Muscle layer of colon (tissue), 2 donors: ENCODE measurements at regions not wholly inside any gene's neighbourhood (a gene's known extent, or its start where the extent isn't known, plus 50 kb on each side); places are given as distances from the start of the nearest gene placed in this dataset.

Experiments
- H3K27ac ChIP-seq: one replicate; pipeline ENCODE4 v1.7.0; 2013; ENCODE audit warnings: low read depth, mild to moderate bottlenecking, low read length, moderate library complexity
- H3K27me3 ChIP-seq, 2 donors: one replicate each; pipeline ENCODE4 v1.7.0; 2013; ENCODE audit warnings: low read length in 2 of 2, mild to moderate bottlenecking in 2 of 2; ENCODE audit not compliant: insufficient read depth in 2 of 2, control insufficient read depth in 1 of 2
- H3K36me3 ChIP-seq: one replicate; pipeline ENCODE4 v1.7.0; 2013; ENCODE audit warnings: mild to moderate bottlenecking, low read length; ENCODE audit not compliant: insufficient read depth
- H3K4me1 ChIP-seq: one replicate; pipeline ENCODE4 v1.7.0; 2013; ENCODE audit warnings: mild to moderate bottlenecking, low read length; ENCODE audit not compliant: insufficient read depth
- H3K4me3 ChIP-seq, 2 donors: one replicate each; pipeline ENCODE4 v1.7.0; 2013; ENCODE audit warnings: low read length in 2 of 2, low read depth in 1 of 2, mild to moderate bottlenecking in 1 of 2, moderate library complexity in 1 of 2
- H3K9ac ChIP-seq: one replicate; pipeline ENCODE4 v1.7.0; 2013; ENCODE audit warnings: low read length
- H3K9me3 ChIP-seq: one replicate; pipeline ENCODE4 v1.7.0; 2013; ENCODE audit warnings: mild to moderate bottlenecking, low read length
- donor health status: abdominal sarcoma.
- donor health status: Adenocarcinoma of cecum.

DNA sequence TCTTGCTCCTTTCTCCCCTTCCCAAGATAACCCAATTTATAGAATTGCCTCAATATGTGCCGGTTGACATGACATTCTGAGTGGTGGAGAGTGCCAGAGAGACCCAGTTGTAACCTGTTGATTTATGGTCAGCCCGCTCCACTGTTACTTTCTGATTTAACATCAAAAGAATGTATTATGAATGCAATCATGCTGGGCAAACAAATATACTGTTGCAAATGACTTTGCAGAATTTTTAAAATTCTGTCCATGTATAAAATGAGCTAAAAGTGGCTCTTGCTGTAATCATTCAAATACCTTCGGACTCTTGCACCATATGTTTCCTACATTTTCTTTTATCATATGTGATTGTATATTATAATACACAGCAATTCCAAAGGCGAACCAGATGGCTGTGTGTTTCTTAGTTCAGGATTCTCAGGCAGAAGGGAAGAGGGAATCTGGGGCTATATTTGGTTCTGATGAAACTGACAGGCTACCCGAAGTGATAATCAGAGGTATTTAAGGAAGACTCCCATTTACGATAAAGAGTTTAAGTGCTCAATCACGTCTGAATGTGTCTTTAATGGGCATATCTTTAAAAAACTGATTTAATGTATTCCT is 131.7 kb downstream of the CLCN4 start:
- no peaks in the 10 kb centered on the region for H3K36me3 ChIP-seq

DNA sequence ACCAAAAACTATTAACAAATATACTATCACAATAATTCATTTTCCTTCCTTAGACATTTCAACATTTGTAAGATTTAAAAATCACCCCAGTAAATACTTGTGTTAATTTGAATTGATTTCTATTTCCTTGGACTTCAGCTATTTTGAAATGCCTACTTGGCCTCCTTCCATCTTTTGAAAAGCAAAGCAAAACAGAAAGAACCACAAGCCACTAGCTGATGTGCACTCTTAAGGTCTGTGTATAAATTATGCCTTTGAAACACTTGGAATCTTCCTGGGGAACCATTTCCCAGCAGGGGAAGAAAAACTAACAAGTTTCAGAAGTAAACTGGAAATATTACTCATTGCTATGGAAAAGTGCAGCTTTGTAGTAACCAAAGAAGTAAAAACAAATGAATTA is 139.8 kb downstream of the CLCN4 start:
- H3K27me3 ChIP-seq: no peaks in the 10 kb centered on the region
- H3K9me3 ChIP-seq: no peaks in the 10 kb centered on the region
- H3K4me3 ChIP-seq: no peak overlapping the region

More for the DNA sequence above, 131.7 kb downstream of the CLCN4 start:
- Histone ChIP-seq H3K9ac (no peak overlapping the region), H3K27ac (no peak overlapping the region), H3K9me3 (no peaks in the 10 kb centered on the region), H3K4me3 (no peak overlapping the region), H3K27me3 (no peaks in the 10 kb centered on the region), H3K4me1 (no peaks in the 10 kb centered on the region)

DNA sequence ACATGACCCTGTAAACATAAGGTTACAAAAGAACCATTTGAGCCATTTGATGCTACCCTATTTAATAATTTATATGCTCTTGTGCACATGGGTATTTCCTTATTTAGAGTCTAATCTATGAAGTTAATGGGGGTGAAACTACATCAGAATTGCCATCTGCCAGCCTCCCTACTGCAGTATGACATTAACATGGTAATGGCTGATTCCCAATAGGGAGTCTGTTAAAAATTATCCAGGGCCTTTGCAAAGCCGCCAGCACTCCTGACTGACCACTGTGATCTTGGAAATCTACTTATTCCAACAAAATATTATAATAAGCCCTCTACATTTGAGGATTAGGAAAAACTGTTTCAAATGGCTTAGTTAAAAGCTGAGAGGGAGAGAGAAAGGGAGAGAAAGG is 153.7 kb downstream of the CLCN4 start:
- Histone ChIP-seq H3K27ac (no peak overlapping the region), H3K27me3 (no peaks in the 10 kb centered on the region), H3K9me3 (no peaks in the 10 kb centered on the region), H3K9ac (no peak overlapping the region), H3K4me1 (no peaks in the 10 kb centered on the region), H3K4me3 (no peak overlapping the region), H3K36me3 (no peaks in the 10 kb centered on the region)

More for the DNA sequence above, 139.8 kb downstream of the CLCN4 start:
- Histone ChIP-seq H3K4me1 (no peaks in the 10 kb centered on the region), H3K9ac (no peak overlapping the region), H3K27ac (no peak overlapping the region), H3K36me3 (no peaks in the 10 kb centered on the region)

DNA sequence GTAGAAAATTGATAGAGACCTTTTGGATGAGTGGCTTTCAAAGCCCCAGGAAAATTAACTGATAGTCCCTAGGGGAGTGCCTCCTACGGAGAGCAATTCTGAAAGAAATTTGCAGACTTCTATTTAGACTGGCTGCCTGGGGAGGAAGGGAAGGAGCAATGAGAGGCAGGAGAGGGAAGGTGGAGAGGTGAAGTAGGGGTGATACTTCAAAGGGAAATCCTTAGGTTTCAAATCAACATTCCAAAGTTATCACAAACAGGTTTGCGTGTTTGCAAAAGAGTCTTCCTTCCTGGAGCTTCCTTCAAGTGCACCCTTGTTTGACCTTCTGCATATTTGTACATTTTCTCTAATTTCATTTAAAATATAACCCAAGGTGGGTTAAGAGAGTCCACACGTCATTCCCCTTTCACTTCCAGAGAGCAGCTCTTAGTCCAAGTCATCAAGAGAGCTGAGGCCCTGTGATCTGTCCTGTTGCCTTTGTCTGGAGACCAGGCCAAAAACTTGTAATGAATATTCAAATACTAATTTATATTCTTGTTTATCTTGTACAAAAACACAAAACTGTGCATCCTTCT is 157.8 kb downstream of the CLCN4 start:
- H3K4me3 ChIP-seq: no peak overlapping the region
- H3K36me3 ChIP-seq: no peaks in the 10 kb centered on the region
- no peaks in the 10 kb centered on the region for H3K9me3 ChIP-seq
- no peak overlapping the region for H3K9ac ChIP-seq
- no peaks in the 10 kb centered on the region for H3K27me3 ChIP-seq
- no peaks in the 10 kb centered on the region for H3K4me1 ChIP-seq
- no peak overlapping the region for H3K27ac ChIP-seq

DNA sequence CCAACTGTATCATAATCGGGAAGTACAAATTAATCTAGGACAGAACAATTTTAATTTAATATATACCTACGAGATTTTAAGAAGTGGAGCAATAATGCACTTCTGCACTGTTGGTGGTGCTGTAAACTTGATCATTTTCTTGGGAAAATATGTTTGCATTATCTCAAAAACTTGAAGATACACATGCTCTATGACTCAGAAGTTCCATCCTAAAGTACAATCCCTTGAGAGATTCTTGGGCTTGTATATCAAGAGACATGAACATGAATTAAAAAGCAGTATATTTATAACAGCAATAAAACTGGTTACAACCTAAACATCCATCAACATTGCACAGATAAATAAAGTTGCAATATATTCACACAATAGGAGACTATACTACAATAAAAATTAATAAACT is 168.8 kb downstream of the CLCN4 start:
- Histone ChIP-seq H3K36me3 (no peaks in the 10 kb centered on the region), H3K27ac (no peak overlapping the region), H3K9me3 (no peaks in the 10 kb centered on the region), H3K4me1 (no peaks in the 10 kb centered on the region), H3K27me3 (no peaks in the 10 kb centered on the region), H3K4me3 (no peak overlapping the region), H3K9ac (no peak overlapping the region)

DNA sequence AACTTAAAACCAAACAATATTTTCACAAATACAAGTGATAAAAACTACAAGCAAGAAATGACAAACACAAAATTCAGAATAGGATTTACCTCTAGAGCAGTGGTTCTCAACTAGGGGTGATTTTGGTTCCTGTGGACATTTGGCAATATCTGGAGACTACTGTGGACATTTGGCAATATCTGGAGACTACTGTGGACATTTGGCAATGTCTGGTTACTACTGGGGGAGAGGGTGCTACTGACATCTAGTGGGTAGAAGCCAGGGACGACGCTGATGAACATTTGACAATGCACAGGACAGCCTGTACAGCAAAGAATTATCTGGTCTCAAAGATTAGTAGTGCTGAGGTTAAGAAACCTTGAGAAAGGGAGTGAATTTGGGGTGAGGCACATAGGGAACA is 169.8 kb downstream of the CLCN4 start:
- H3K9me3 ChIP-seq: no peaks in the 10 kb centered on the region
- no peak overlapping the region for H3K9ac ChIP-seq
- H3K4me3 ChIP-seq: no peak overlapping the region
- H3K27ac ChIP-seq: no peak overlapping the region
- no peaks in the 10 kb centered on the region for H3K4me1 ChIP-seq
- H3K36me3 ChIP-seq: no peaks in the 10 kb centered on the region
- no peaks in the 10 kb centered on the region for H3K27me3 ChIP-seq

DNA sequence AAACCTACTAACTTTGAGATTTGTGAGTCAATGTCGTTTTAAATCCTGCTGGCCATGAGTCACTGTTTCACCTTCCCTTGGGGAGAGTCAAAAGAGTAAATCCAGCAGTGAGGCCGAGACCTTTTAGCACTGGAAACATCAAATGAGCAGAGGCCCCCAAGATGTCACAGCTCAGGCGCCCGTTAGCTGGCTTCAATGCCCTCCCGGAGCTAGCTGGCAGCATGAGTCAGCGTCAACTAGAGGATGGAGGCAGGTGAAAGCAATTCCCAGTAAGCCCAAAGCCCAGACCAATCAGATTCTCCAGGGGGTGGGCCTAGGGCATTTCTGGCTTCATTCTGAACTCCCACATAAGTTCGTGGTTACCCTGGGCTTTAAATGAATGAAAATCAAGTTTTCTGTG is 170.9 kb downstream of the CLCN4 start:
- no peak overlapping the region for H3K9ac ChIP-seq
- H3K4me3 ChIP-seq: no peak overlapping the region

DNA sequence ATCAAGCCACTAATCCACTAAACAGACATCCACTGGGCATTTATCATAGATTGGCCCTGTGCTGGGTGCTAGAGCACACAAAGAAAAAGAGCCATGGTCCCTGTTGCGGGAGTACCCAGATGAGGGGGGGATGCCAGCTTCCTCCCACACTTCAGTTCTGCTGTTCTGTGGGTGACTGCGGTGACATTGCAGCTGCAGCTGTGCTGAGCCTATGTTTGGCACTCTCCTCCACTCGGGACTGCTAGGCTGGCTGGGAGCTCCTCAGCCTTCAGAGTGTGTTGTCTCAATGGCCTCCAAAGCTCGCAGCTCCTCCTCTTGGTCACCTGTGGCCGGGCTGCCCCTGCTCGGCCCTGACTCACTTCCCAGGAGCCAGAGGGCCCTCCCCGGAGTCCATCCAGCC is 173.2 kb downstream of the CLCN4 start:
- Histone ChIP-seq H3K9ac (no peak overlapping the region), H3K9me3 (no peaks in the 10 kb centered on the region), H3K4me1 (no peaks in the 10 kb centered on the region), H3K36me3 (no peaks in the 10 kb centered on the region), H3K27me3 (no peaks in the 10 kb centered on the region), H3K27ac (no peak overlapping the region), H3K4me3 (no peak overlapping the region)

More for the DNA sequence above, 170.9 kb downstream of the CLCN4 start:
- H3K4me1 ChIP-seq: no peaks in the 10 kb centered on the region
- H3K36me3 ChIP-seq: no peaks in the 10 kb centered on the region
- H3K9me3 ChIP-seq: no peaks in the 10 kb centered on the region
- no peak overlapping the region for H3K27ac ChIP-seq
- no peaks in the 10 kb centered on the region for H3K27me3 ChIP-seq

DNA sequence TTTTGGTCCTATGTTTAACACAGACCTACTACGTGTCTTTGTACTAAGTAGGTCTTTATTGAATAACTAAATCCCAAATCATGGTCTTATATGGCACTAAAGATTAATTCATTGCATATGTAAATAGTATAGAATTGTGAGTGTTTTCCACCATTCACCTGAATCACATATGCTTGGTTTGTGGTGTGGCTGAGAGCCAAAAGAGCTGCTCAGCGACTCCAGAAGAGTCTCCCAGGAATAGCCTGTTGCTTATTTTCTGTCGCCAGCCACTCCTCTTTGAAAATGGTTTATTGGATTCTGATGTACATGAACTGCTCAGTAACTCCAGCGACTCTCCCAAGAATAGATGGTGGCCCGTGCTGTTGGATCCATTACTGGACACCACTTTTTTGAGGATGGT is 184.5 kb downstream of the CLCN4 start:
- H3K27me3 ChIP-seq: peaks cover 0 to 5% of the 10 kb centered on the region in 2 donors

DNA sequence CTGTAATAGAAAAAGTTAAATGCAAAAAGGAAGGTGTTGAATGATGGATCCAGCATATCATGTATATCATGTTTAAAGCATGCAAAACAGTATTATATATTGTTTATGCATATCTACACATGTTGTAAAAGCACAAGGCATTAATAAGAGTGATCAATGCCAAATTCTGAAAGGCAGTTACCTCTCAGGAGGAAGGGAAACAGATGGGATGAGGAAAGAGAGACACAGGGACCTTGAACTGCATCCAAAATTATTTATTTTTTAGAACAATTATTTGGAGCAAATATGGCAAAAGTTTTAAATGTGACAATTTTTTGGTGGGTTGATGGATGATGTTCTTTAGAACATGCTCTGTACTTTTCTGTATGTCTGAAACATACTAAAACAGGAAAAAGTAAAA is 193.4 kb downstream of the CLCN4 start:
- Histone ChIP-seq H3K27ac (no peak overlapping the region), H3K9ac (no peak overlapping the region), H3K4me3 (no peak overlapping the region), H3K4me1 (no peaks in the 10 kb centered on the region), H3K27me3 (no peaks in the 10 kb centered on the region), H3K9me3 (no peaks in the 10 kb centered on the region), H3K36me3 (no peaks in the 10 kb centered on the region)

More for the DNA sequence above, 184.5 kb downstream of the CLCN4 start:
- no peak overlapping the region for H3K27ac ChIP-seq
- H3K4me1 ChIP-seq: no peaks in the 10 kb centered on the region
- H3K4me3 ChIP-seq: no peak overlapping the region
- H3K36me3 ChIP-seq: no peaks in the 10 kb centered on the region
- H3K9ac ChIP-seq: no peak overlapping the region
- H3K9me3 ChIP-seq: no peaks in the 10 kb centered on the region

DNA sequence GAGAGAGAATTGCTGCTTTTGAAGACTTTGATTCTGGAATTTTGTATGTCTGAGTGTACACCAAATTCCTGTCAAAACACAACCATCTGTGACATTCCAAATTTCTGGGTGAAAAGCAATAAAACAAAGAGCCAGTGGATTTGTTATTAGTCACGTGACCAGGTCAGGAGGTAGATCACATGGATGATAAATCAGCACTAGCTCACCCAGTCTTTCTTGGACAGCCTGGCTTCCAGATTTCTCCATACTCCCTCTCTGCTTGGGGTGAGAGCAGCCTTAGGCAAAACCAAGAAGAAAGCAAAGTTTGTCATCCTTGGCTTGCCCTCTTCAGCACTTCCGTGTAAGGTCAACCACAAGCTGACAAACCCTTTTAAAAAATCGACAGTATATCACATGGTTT is 194.2 kb downstream of the CLCN4 start:
- Histone ChIP-seq H3K9ac (no peak overlapping the region), H3K27ac (no peak overlapping the region), H3K9me3 (no peaks in the 10 kb centered on the region), H3K4me3 (no peak overlapping the region), H3K4me1 (no peaks in the 10 kb centered on the region), H3K27me3 (no peaks in the 10 kb centered on the region), H3K36me3 (no peaks in the 10 kb centered on the region)

DNA sequence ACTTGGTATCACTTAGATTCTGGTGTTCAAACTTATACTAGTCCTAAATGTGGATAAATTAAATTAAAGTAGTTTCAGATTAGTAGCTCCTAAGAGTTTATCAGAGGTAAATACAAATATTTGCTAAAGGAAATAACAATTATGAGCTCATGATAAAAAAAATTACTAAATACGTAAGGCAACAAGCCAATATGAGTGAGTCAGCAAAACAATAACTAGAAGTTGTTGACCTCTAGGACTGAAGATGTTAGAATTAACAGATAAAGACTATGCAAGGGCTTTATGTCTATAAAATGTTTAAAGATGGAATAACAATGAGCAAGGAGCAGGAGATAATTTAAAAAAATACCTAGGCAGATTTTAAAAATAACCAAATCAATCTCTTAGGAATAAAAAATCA is 195.8 kb downstream of the CLCN4 start:
- Histone ChIP-seq H3K36me3 (no peaks in the 10 kb centered on the region), H3K4me1 (no peaks in the 10 kb centered on the region), H3K27me3 (no peaks in the 10 kb centered on the region)

More for the DNA sequence above, 195.8 kb downstream of the CLCN4 start:
- H3K9ac ChIP-seq: no peak overlapping the region
- H3K4me3 ChIP-seq: no peak overlapping the region
- H3K27ac ChIP-seq: no peak overlapping the region
- no peaks in the 10 kb centered on the region for H3K9me3 ChIP-seq
